Sigmoid colon (tissue), 6 donors: ENCODE measurements at regions not wholly inside any gene's neighbourhood (a gene's known extent, or its start where the extent isn't known, plus 50 kb on each side); places are given as distances from the start of the nearest gene placed in this dataset.

ENCODE experiments used
- DNase-seq: peaks from one replicate; pipeline ENCODE4 v3.0.0-alpha.2; 2019
- H3K27ac ChIP-seq, 4 donors: fragments of 200-600 bp; sonication (generic); one replicate each; pipeline ENCODE4 v1.5.1; 2016 to 2019; ENCODE audit warnings: mild to moderate bottlenecking in 1 of 4
- H3K27me3 ChIP-seq, 3 donors: fragments of 200-600 bp; sonication (generic); one replicate each; pipeline ENCODE4 v1.5.1; 2019; ENCODE audit warnings: mild to moderate bottlenecking in 1 of 3
- H3K36me3 ChIP-seq, 4 donors: fragments of 200-600 bp; sonication (generic); one replicate each; pipeline ENCODE4 v1.5.1; 2016 to 2019
- H3K4me1 ChIP-seq, 4 donors: fragments of 200-600 bp; sonication (generic); one replicate each; pipeline ENCODE4 v1.5.1; 2017 to 2019
- H3K4me3 ChIP-seq, 4 donors: fragments of 200-600 bp; sonication (generic); one replicate each; pipeline ENCODE4 v1.5.1; 2017 to 2019; ENCODE audit warnings: mild to moderate bottlenecking in 2 of 4, moderate library complexity in 1 of 4
- H3K9me3 ChIP-seq, 4 donors: fragments of 200-600 bp in 3 of 4; sonication (generic) in 3 of 4; one replicate each; pipeline versions ENCODE4 v1.5.1 to v1.6.1; 2013 to 2019
- CTCF ChIP-seq, 4 experiments: fragments of 450-650 bp in 3 of 4; fragments of 200-600 bp in 1 of 4; IDR thresholded peaks; one replicate each; pipeline ENCODE4 v1.5.1; 2016 to 2019; ENCODE audit warnings: antibody characterized with exemption in 4 of 4, mild to moderate bottlenecking in 3 of 4, moderate library complexity in 2 of 4
- EP300 ChIP-seq, 4 donors: sonication (generic); formaldehyde crosslinking; IDR thresholded peaks; one replicate each; pipeline ENCODE4 v1.6.1; 2017; ENCODE audit warnings: antibody characterized with exemption in 4 of 4
- POLR2A ChIP-seq, 2 donors: fragments of 450-650 bp; IDR thresholded peaks; one replicate each; pipeline ENCODE4 v1.6.1; 2016; ENCODE audit warnings: antibody characterized with exemption in 2 of 2, mild to moderate bottlenecking in 2 of 2, moderate library complexity in 2 of 2
- POLR2AphosphoS5 ChIP-seq, 4 donors: sonication (generic); formaldehyde crosslinking; IDR thresholded peaks; one replicate each; pipeline ENCODE4 v1.6.1; 2017; ENCODE audit warnings: antibody characterized with exemption in 4 of 4
- WGBS, 2 donors: extraction: QIAGEN DNeasy Blood & Tissue Kit; methylation state at CpG; one replicate each; pipeline ENCODE4 v1.1.7; 2013; 5-methylcytosine and 5-hydroxymethylcytosine counted together
- intact Hi-C: fragments of 100-400 bp; cut with DNase I; formaldehyde crosslinking; loops from one replicate; pipeline ENCODE4 v1.15.1; 2023
- donor health status: healthy with polysubstance abuse.
- donor health status: healthy.

- Histone ChIP-seq H3K4me1 (peaks cover 0 to 8% (median 2%) of the 10 kb centered on the region in 4 donors), H3K27me3 (no peaks in the 10 kb centered on the region), H3K4me3 (no peak overlapping the region), H3K9me3 (no peaks in the 10 kb centered on the region), H3K36me3 (no peaks in the 10 kb centered on the region), H3K27ac (no peak overlapping the region)
- WGBS, 2 donors: 51 to 65% methylated on average over 6 of the region's 6 CpGs
- no peak for DNase-seq
- intact Hi-C loops: no loop called here
- TF ChIP-seq POLR2A (IDR thresholded peaks at IDR 0.05) (no peak), CTCF (IDR thresholded peaks at IDR 0.05) (no peak), EP300 (IDR thresholded peaks at IDR 0.05) (no peak), POLR2AphosphoS5 (IDR thresholded peaks at IDR 0.05) (no peak)
Measured at GRCh38 chr1:58149271-58149812, 397.2 kb downstream of the OMA1 start.

- Histone ChIP-seq H3K27me3 (no peaks in the 10 kb centered on the region), H3K27ac (no peak overlapping the region), H3K4me1 (peaks cover 0 to 14% (median 5%) of the 10 kb centered on the region in 4 donors), H3K9me3 (no peaks in the 10 kb centered on the region), H3K36me3 (no peaks in the 10 kb centered on the region), H3K4me3 (no peak overlapping the region)
- no peak for DNase-seq
- TF ChIP-seq CTCF (IDR thresholded peaks at IDR 0.05): no peak
- WGBS, 2 donors: 75 to 91% methylated on average over 5 of the region's 5 CpGs
- intact Hi-C loops: no loop called here
Measured at GRCh38 chr1:58144698-58145270, 401.7 kb downstream of the OMA1 start.

GRCh38 chr1:58143972-58144697 is 402.4 kb downstream of the OMA1 start:
- Histone ChIP-seq H3K27ac (no peak overlapping the region), H3K36me3 (no peaks in the 10 kb centered on the region), H3K27me3 (no peaks in the 10 kb centered on the region), H3K4me1 (peaks cover 0 to 14% (median 5%) of the 10 kb centered on the region in 4 donors), H3K9me3 (no peaks in the 10 kb centered on the region), H3K4me3 (no peak overlapping the region)
- DNase-seq: no peak
- TF ChIP-seq EP300 (IDR thresholded peaks at IDR 0.05) (no peak), POLR2AphosphoS5 (IDR thresholded peaks at IDR 0.05) (no peak), CTCF (IDR thresholded peaks at IDR 0.05) (no peak), POLR2A (IDR thresholded peaks at IDR 0.05) (no peak)
- 50 to 66% methylated on average over 4 of the region's 4 CpGs for WGBS, 2 donors
- intact Hi-C loops: no loop called here

- H3K36me3 ChIP-seq: no peaks in the 10 kb centered on the region
- no peaks in the 10 kb centered on the region for H3K4me1 ChIP-seq
- 21 to 36% methylated on average over 2 of the region's 2 CpGs for WGBS, 2 donors
- TF ChIP-seq POLR2AphosphoS5 (IDR thresholded peaks at IDR 0.05) (no peak), POLR2A (IDR thresholded peaks at IDR 0.05) (no peak), EP300 (IDR thresholded peaks at IDR 0.05) (no peak), CTCF (IDR thresholded peaks at IDR 0.05) (no peak)
- H3K27me3 ChIP-seq: no peaks in the 10 kb centered on the region
- no peak overlapping the region for H3K27ac ChIP-seq
- H3K9me3 ChIP-seq: no peaks in the 10 kb centered on the region
- intact Hi-C loops: no loop called here
- DNase-seq: no peak
- no peak overlapping the region for H3K4me3 ChIP-seq
Measured at GRCh38 chr1:58136387-58136786, 410.1 kb downstream of the OMA1 start.
